HK-2 (cell line): ENCODE measurements at regions not wholly inside any gene's neighbourhood (a gene's known extent, or its start where the extent isn't known, plus 50 kb on each side); places are given as distances from the start of the nearest gene placed in this dataset.

ENCODE experiments used
- DNase-seq: peaks from one replicate; pipeline ENCODE4 v3.0.0-alpha.2; 2018; ENCODE audit not compliant: unreplicated experiment

DNA sequence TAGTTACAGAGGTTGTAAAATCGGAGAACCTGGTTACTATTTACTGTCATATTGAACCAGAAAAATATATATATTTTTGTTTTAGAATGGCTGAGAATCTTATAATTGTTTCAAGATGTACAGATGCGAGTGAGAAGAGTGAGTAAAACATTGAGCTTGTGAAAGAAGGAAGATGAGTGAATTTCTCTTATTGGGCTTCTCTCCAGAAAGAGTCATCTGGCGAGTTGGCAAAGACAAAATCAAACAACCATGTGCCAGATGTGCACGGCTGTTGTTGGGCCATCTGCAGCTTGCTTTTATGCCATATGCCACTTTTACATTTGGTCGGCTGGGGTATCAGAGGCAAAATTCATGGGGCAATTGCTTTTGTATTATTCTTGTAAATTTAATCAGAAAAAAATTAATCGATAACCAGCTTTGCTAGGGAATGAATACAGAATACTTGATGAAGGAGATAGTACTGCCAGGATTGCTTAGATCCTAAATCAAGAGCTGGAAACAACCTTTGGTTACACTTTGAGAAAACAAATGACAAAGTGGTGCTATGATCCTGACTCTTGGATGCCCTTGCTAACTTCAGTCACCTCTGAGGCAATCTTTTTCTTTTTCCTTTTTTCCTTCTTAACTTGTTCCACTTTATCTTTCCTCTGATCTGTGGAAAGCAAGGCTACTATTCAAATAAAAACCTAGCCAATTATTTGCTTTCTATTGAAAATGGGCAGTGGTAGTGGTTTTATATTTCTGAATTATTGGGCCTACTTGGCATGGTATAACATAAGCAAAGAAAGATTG, 97.1 kb upstream of the GRIK2 start:
- no peak for DNase-seq

GRCh38 chr6:101302593-101302992, 90.9 kb upstream of the GRIK2 start:
- DNase-seq: no peak

GRCh38 chr6:101303495-101303894, 90.0 kb upstream of the GRIK2 start:
- no peak for DNase-seq

DNA sequence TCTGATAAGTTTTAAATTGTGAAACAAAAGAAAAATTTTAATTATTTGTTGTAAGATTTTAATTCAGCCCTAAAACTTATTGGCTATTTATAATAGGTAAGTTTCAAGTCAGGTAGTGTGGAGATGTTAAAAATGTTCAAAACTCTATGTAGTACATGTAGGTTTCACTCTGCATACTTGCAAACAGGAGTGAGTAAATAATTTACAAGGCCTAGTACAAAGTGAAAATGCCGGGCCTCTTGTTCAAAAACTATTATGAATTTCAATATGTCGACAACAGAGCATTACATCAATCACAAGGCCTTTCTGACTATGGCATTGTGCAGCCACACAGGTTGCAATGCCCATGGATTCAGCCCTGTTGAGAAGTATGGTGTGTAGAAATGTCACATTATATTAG, 80.9 kb upstream of the GRIK2 start:
- DNase-seq: no peak

GRCh38 chr6:101322921-101323320, 70.6 kb upstream of the GRIK2 start:
- DNase-seq: no peak

DNA sequence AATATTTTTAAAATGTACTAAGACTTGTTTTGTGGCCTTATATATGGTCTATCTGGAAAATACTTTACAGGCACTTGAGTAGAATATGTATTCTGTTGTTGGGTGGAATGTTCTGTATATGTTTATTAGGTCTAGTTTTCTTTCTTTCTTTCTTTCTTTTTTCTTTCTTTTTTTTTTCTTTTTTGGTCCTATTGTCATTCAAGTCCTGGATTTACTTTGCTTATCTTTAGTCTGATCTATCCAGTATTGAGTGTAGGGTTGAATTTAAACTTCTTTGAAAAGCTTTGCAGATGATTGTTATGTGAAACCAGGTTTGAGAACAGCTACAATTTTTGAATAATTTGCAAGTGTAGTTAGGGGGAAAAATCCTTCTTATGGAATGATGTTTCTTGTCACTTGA, 67.1 kb upstream of the GRIK2 start:
- no peak for DNase-seq

DNA sequence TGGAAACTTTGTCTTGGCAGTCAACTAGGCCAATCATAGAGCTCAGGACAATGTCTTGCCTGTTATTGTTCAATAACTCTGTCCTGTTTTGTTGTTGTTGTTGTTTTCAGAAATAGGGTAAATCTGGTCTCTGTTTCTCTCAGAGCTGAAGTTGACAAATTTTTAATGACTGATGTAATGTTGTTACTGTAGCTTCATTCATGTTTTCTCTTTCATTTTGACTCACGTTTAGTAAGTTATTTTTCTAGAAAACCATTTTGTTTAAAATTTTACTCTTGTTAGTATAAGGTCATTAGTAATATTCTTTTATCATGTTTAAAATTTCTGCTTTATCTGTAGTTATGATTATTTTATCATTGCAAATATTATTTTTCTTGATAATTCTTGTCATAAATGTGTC, 51.6 kb upstream of the GRIK2 start:
- DNase-seq: no peak
